ENCODE measurements at regions not wholly inside any gene's neighbourhood (a gene's known extent, or its start where the extent isn't known, plus 50 kb on each side); places are given as distances from the start of the nearest gene placed in this dataset.

- no peak overlapping the region for H3K4me3 ChIP-seq (ENCODE audit: low read depth in 1 of 2, low read length in 2 of 2)
These were observed 92.9 kb downstream of the DHCR7 start for GRCh38 chr11:71355281-71355680.

GRCh38 chr11:71354394-71355105, 93.6 kb downstream of the DHCR7 start:
- no peaks in the 10 kb centered on the region for H3K9me3 ChIP-seq (ENCODE audit: control insufficient read depth in 1 of 2, low read length in 2 of 2)
- H3K27ac ChIP-seq (ENCODE audit: low read length) = no peak overlapping the region
- no peaks in the 10 kb centered on the region for H3K27me3 ChIP-seq (ENCODE audit: low read depth, low read length)
- H3K4me3 ChIP-seq (ENCODE audit: low read depth in 1 of 2, low read length in 2 of 2) = no peak overlapping the region
- H3K36me3 ChIP-seq (ENCODE audit: control insufficient read depth in 1 of 2, insufficient read depth in 2 of 2, low read length in 2 of 2) = no peaks in the 10 kb centered on the region
- no peaks in the 10 kb centered on the region for H3K4me1 ChIP-seq (ENCODE audit: control insufficient read depth in 1 of 2, insufficient read depth in 2 of 2, low read length in 2 of 2)

More at GRCh38 chr11:71355281-71355680, 92.9 kb downstream of the DHCR7 start:
- H3K27me3 ChIP-seq (ENCODE audit: low read depth, low read length) = no peaks in the 10 kb centered on the region
- H3K27ac ChIP-seq (ENCODE audit: low read length) = no peak overlapping the region
- H3K36me3 ChIP-seq (ENCODE audit: control insufficient read depth in 1 of 2, insufficient read depth in 2 of 2, low read length in 2 of 2) = no peaks in the 10 kb centered on the region
- H3K4me1 ChIP-seq (ENCODE audit: control insufficient read depth in 1 of 2, insufficient read depth in 2 of 2, low read length in 2 of 2) = no peaks in the 10 kb centered on the region
- H3K9me3 ChIP-seq (ENCODE audit: control insufficient read depth in 1 of 2, low read length in 2 of 2) = no peaks in the 10 kb centered on the region

GRCh38 chr11:71352748-71353147, 95.4 kb downstream of the DHCR7 start:
- Histone ChIP-seq H3K27me3 (ENCODE audit: low read depth, low read length) (no peaks in the 10 kb centered on the region), H3K27ac (ENCODE audit: low read length) (no peak overlapping the region), H3K9me3 (ENCODE audit: control insufficient read depth in 1 of 2, low read length in 2 of 2) (no peaks in the 10 kb centered on the region), H3K4me1 (ENCODE audit: control insufficient read depth in 1 of 2, insufficient read depth in 2 of 2, low read length in 2 of 2) (no peaks in the 10 kb centered on the region), H3K4me3 (ENCODE audit: low read depth in 1 of 2, low read length in 2 of 2) (no peak overlapping the region), H3K36me3 (ENCODE audit: control insufficient read depth in 1 of 2, insufficient read depth in 2 of 2, low read length in 2 of 2) (no peaks in the 10 kb centered on the region)

DNA sequence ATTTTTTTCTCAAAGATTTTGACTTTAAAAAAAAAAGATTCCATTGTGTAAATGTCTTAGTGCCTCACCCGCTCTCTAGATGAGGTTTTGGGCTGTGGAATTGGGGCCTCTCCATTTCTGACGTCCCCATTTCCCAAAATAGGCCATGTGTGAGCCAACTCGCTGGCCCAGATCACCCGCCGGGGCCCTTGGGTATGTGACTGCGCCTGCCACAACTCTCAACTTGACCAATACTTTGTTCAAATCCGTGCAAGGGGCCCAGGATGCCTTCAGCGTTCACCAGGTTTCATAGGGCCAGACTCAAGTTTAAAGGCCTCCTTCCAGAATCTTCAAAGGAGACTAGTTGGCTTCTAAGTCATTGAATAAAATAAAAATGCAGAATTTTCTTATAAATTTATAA, 96.0 kb downstream of the DHCR7 start:
- no peaks in the 10 kb centered on the region for H3K36me3 ChIP-seq (ENCODE audit: control insufficient read depth in 1 of 2, insufficient read depth in 2 of 2, low read length in 2 of 2)
- no peaks in the 10 kb centered on the region for H3K9me3 ChIP-seq (ENCODE audit: control insufficient read depth in 1 of 2, low read length in 2 of 2)
- H3K4me3 ChIP-seq (ENCODE audit: low read depth in 1 of 2, low read length in 2 of 2) = no peak overlapping the region
- no peaks in the 10 kb centered on the region for H3K27me3 ChIP-seq (ENCODE audit: low read depth, low read length)
- H3K4me1 ChIP-seq (ENCODE audit: control insufficient read depth in 1 of 2, insufficient read depth in 2 of 2, low read length in 2 of 2) = no peaks in the 10 kb centered on the region
- H3K27ac ChIP-seq (ENCODE audit: low read length) = no peak overlapping the region

GRCh38 chr11:71349627-71350026, 97.2 kb upstream of the SHANK2 start:
- Histone ChIP-seq H3K27ac (ENCODE audit: low read length) (no peak overlapping the region), H3K4me1 (ENCODE audit: control insufficient read depth in 1 of 2, insufficient read depth in 2 of 2, low read length in 2 of 2) (no peaks in the 10 kb centered on the region), H3K9me3 (ENCODE audit: control insufficient read depth in 1 of 2, low read length in 2 of 2) (no peaks in the 10 kb centered on the region), H3K27me3 (ENCODE audit: low read depth, low read length) (no peaks in the 10 kb centered on the region), H3K4me3 (ENCODE audit: low read depth in 1 of 2, low read length in 2 of 2) (no peak overlapping the region), H3K36me3 (ENCODE audit: control insufficient read depth in 1 of 2, insufficient read depth in 2 of 2, low read length in 2 of 2) (no peaks in the 10 kb centered on the region)

DNA sequence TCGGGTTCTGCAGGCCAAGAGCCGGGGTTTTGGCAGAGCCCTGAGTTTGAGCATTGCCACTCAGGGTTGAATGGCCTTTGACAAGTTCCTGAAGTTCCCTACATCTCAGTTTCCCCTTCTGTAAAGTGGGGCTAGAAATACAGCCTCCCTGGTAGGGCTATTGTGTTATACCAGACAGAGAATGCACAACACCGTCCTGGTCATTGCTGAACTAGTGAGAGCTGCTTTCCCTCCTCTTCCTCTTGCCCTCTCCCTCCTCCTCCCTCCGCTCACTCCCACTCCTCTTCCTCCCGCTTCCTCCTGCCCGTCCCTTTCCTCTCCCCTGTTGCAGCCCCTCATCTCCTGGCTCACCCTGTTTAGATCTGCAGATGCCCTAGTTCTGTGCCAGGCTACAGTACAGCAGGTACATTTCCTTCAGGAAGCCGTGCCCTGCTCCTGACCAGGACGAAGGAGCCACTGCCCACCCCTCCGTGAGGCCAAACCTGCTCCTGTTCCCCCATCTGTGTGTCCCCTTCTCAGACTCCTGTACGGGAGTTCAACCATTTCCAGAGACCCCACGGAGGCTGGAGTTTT, 91.5 kb upstream of the SHANK2 start:
- H3K27ac ChIP-seq (ENCODE audit: low read length) = no peak overlapping the region
- H3K4me1 ChIP-seq (ENCODE audit: control insufficient read depth in 1 of 2, insufficient read depth in 2 of 2, low read length in 2 of 2) = peaks cover 0 to 8% of the 10 kb centered on the region in 2 donors
- no peaks in the 10 kb centered on the region for H3K36me3 ChIP-seq (ENCODE audit: control insufficient read depth in 1 of 2, insufficient read depth in 2 of 2, low read length in 2 of 2)
- H3K4me3 ChIP-seq (ENCODE audit: low read depth in 1 of 2, low read length in 2 of 2) = no peak overlapping the region
- no peaks in the 10 kb centered on the region for H3K9me3 ChIP-seq (ENCODE audit: control insufficient read depth in 1 of 2, low read length in 2 of 2)
- H3K27me3 ChIP-seq (ENCODE audit: low read depth, low read length) = no peaks in the 10 kb centered on the region

GRCh38 chr11:71342951-71343827, 90.8 kb upstream of the SHANK2 start:
- no peak overlapping the region for H3K27ac ChIP-seq (ENCODE audit: low read length)
- peaks cover 0 to 9% of the 10 kb centered on the region in 2 donors for H3K4me1 ChIP-seq (ENCODE audit: control insufficient read depth in 1 of 2, insufficient read depth in 2 of 2, low read length in 2 of 2)
- H3K36me3 ChIP-seq (ENCODE audit: control insufficient read depth in 1 of 2, insufficient read depth in 2 of 2, low read length in 2 of 2) = no peaks in the 10 kb centered on the region
- H3K27me3 ChIP-seq (ENCODE audit: low read depth, low read length) = no peaks in the 10 kb centered on the region
- no peak overlapping the region for H3K4me3 ChIP-seq (ENCODE audit: low read depth in 1 of 2, low read length in 2 of 2)
- no peaks in the 10 kb centered on the region for H3K9me3 ChIP-seq (ENCODE audit: control insufficient read depth in 1 of 2, low read length in 2 of 2)

GRCh38 chr11:71342116-71342515, 89.7 kb upstream of the SHANK2 start:
- H3K27ac ChIP-seq (ENCODE audit: low read length) = no peak overlapping the region
- peaks cover 0 to 9% of the 10 kb centered on the region in 2 donors for H3K4me1 ChIP-seq (ENCODE audit: control insufficient read depth in 1 of 2, insufficient read depth in 2 of 2, low read length in 2 of 2)
- no peaks in the 10 kb centered on the region for H3K9me3 ChIP-seq (ENCODE audit: control insufficient read depth in 1 of 2, low read length in 2 of 2)
- H3K4me3 ChIP-seq (ENCODE audit: low read depth in 1 of 2, low read length in 2 of 2) = no peak overlapping the region
- H3K36me3 ChIP-seq (ENCODE audit: control insufficient read depth in 1 of 2, insufficient read depth in 2 of 2, low read length in 2 of 2) = no peaks in the 10 kb centered on the region
- H3K27me3 ChIP-seq (ENCODE audit: low read depth, low read length) = no peaks in the 10 kb centered on the region

DNA sequence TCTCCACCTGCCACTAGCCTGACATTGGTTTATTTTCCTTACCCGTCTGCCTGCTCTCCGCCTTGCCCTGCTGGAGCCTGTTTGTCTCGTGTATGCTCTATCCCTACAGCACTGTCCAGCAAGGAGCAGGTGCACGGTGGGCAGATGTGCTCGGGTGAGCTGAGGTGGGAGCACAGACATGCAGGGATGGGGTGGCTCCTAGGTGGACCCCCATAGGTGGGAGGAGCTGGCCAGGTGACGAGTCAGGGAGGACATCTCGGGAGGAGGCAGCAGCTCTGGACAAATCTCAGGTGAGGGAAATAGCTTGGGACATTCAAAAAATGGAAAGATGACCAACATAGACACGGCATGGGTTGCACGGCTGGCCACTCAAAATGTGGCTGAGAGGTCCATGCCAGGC, 89.2 kb upstream of the SHANK2 start:
- Histone ChIP-seq H3K4me1 (ENCODE audit: control insufficient read depth in 1 of 2, insufficient read depth in 2 of 2, low read length in 2 of 2) (peaks cover 0 to 9% of the 10 kb centered on the region in 2 donors), H3K27me3 (ENCODE audit: low read depth, low read length) (no peaks in the 10 kb centered on the region), H3K27ac (ENCODE audit: low read length) (no peak overlapping the region), H3K36me3 (ENCODE audit: control insufficient read depth in 1 of 2, insufficient read depth in 2 of 2, low read length in 2 of 2) (no peaks in the 10 kb centered on the region), H3K9me3 (ENCODE audit: control insufficient read depth in 1 of 2, low read length in 2 of 2) (no peaks in the 10 kb centered on the region), H3K4me3 (ENCODE audit: low read depth in 1 of 2, low read length in 2 of 2) (no peak overlapping the region)

- no peak overlapping the region for H3K27ac ChIP-seq (ENCODE audit: low read length)
These were observed 88.8 kb upstream of the SHANK2 start for GRCh38 chr11:71341173-71341572.

DNA sequence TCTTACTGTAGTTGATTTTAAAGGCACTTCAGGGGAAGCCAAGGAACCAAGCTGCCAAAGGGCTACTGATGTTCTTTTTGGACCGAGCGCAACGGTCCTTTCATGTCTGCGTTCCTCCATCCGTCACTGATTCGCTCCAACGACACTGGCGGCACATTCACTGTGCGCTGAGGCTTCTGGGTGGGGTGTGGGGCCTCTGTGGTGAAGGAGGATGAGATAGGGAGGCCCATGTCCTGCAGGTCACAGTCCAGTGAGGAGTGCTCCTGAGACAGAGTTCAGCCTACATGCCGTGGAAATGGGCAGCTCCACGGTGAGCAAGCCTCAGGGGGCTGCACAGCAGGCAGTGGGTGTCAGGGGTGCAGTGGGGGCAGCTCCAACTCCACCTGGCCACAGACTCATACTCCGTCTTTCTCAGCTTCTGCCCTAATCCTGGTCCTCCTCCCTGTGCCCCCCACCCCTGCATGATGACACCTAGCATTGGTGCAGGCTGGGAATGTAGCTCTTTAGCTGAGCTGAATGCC, 87.8 kb upstream of the SHANK2 start:
- Histone ChIP-seq H3K27me3 (ENCODE audit: low read depth, low read length) (no peaks in the 10 kb centered on the region), H3K9me3 (ENCODE audit: control insufficient read depth in 1 of 2, low read length in 2 of 2) (no peaks in the 10 kb centered on the region), H3K27ac (ENCODE audit: low read length) (no peak overlapping the region)

More at GRCh38 chr11:71341173-71341572, 88.8 kb upstream of the SHANK2 start:
- H3K36me3 ChIP-seq (ENCODE audit: control insufficient read depth in 1 of 2, insufficient read depth in 2 of 2, low read length in 2 of 2) = no peaks in the 10 kb centered on the region
- H3K27me3 ChIP-seq (ENCODE audit: low read depth, low read length) = no peaks in the 10 kb centered on the region
- H3K4me1 ChIP-seq (ENCODE audit: control insufficient read depth in 1 of 2, insufficient read depth in 2 of 2, low read length in 2 of 2) = peaks cover 0 to 9% of the 10 kb centered on the region in 2 donors
- H3K9me3 ChIP-seq (ENCODE audit: control insufficient read depth in 1 of 2, low read length in 2 of 2) = no peaks in the 10 kb centered on the region
- H3K4me3 ChIP-seq (ENCODE audit: low read depth in 1 of 2, low read length in 2 of 2) = no peak overlapping the region

More for the DNA sequence above, 87.8 kb upstream of the SHANK2 start:
- Histone ChIP-seq H3K36me3 (ENCODE audit: control insufficient read depth in 1 of 2, insufficient read depth in 2 of 2, low read length in 2 of 2) (no peaks in the 10 kb centered on the region), H3K4me1 (ENCODE audit: control insufficient read depth in 1 of 2, insufficient read depth in 2 of 2, low read length in 2 of 2) (peaks cover 0 to 9% of the 10 kb centered on the region in 2 donors), H3K4me3 (ENCODE audit: low read depth in 1 of 2, low read length in 2 of 2) (no peak overlapping the region)
